GM18951 (cell line): ENCODE measurements at regions not wholly inside any gene's neighbourhood (a gene's known extent, or its start where the extent isn't known, plus 50 kb on each side); places are given as distances from the start of the nearest gene placed in this dataset.

ENCODE experiments used
- POLR2A ChIP-seq: IDR thresholded peaks from 4 replicates; pipeline ENCODE4 v1.6.1; 2011; ENCODE audit warnings: mild to moderate bottlenecking; ENCODE audit not compliant: insufficient read length, insufficient read depth; ENCODE audit errors: extremely low read depth
- in situ Hi-C: fragments of 300-500 bp; cut with MboI; formaldehyde crosslinking; loops from one replicate; pipeline ENCODE4 v1.12.0; 2022; ENCODE audit warnings: low sequenced_read_pairs, mixed read lengths, inconsistent platforms; ENCODE audit not compliant: unreplicated experiment

- no peak for TF ChIP-seq POLR2A
Observed at GRCh38 chr6:2558098-2558680, 192.5 kb downstream of the MYLK4 start.

GRCh38 chr6:2557181-2557720 is 193.5 kb downstream of the MYLK4 start:
- in situ Hi-C loops, result no loop called here
- TF ChIP-seq POLR2A, result no peak

More at GRCh38 chr6:2558098-2558680, 192.5 kb downstream of the MYLK4 start:
- in situ Hi-C loops, result no loop called here

- TF ChIP-seq POLR2A, result no peak
- in situ Hi-C loops, result no loop called here
Observed at GRCh38 chr6:2556761-2557160, 194.0 kb downstream of the MYLK4 start.

- TF ChIP-seq POLR2A, result no peak
- in situ Hi-C loops, result no loop called here
Observed at GRCh38 chr6:2554651-2555260, 196.0 kb downstream of the MYLK4 start.

GRCh38 chr6:2552526-2553154 is 198.1 kb downstream of the MYLK4 start:
- in situ Hi-C loops, result no loop called here

GRCh38 chr6:2551705-2552104 is 199.0 kb downstream of the MYLK4 start:
- TF ChIP-seq POLR2A, result no peak
- in situ Hi-C loops, result no loop called here

More at GRCh38 chr6:2552526-2553154, 198.1 kb downstream of the MYLK4 start:
- no peak for TF ChIP-seq POLR2A

GRCh38 chr6:2550247-2550646 is 200.5 kb downstream of the MYLK4 start:
- in situ Hi-C loops, result no loop called here
- no peak for TF ChIP-seq POLR2A

- TF ChIP-seq POLR2A, result no peak
- in situ Hi-C loops, result no loop called here
Observed at GRCh38 chr6:2549834-2550233, 200.9 kb downstream of the MYLK4 start.

- TF ChIP-seq POLR2A, result no peak
- in situ Hi-C loops, result no loop called here
Observed at GRCh38 chr6:2547355-2547754, 203.4 kb downstream of the MYLK4 start.

GRCh38 chr6:2546901-2547300 is 203.8 kb downstream of the MYLK4 start:
- in situ Hi-C loops, result no loop called here
- no peak for TF ChIP-seq POLR2A

GRCh38 chr6:2545383-2546038 is 205.2 kb downstream of the MYLK4 start:
- in situ Hi-C loops, result no loop called here
- no peak for TF ChIP-seq POLR2A

GRCh38 chr6:2543321-2543720 is 207.4 kb downstream of the MYLK4 start:
- no peak for TF ChIP-seq POLR2A
- in situ Hi-C loops, result no loop called here

GRCh38 chr6:2542858-2543218 is 207.9 kb downstream of the MYLK4 start:
- in situ Hi-C loops, result no loop called here
- no peak for TF ChIP-seq POLR2A
